B cell (primary cell): ENCODE measurements at regions not wholly inside any gene's neighbourhood (a gene's known extent, or its start where the extent isn't known, plus 50 kb on each side); places are given as distances from the start of the nearest gene placed in this dataset.

ENCODE experiments used
- ATAC-seq: fragments of 200-7000 bp; cut with Tn5 transposase; one replicate; pipeline ENCODE4 v1.10.0; 2021; ENCODE audit warnings: low read depth, mild to moderate bottlenecking, moderate number of reproducible peaks, moderate library complexity
- CTCF ChIA-PET: fragments of 350-600 bp; sonication (Branson Sonifier 250); formaldehyde crosslinking; loops from one replicate; lab custom pipeline; 2021; ENCODE audit warnings: antibody characterized with exemption, inconsistent platforms; lab: Charles Lee
- POLR2A ChIA-PET: fragments of 350-600 bp; sonication (Branson Sonifier 250); formaldehyde crosslinking; loops from one replicate; lab custom pipeline; 2021; ENCODE audit warnings: antibody characterized with exemption; lab: Charles Lee
- DNase-seq: peaks from one replicate; pipeline ENCODE4 v3.0.0; 2013
- H2AFZ ChIP-seq: 2 replicates; pipeline ENCODE4 v1.6.1; 2012; ENCODE audit warnings: mild to moderate bottlenecking, low read depth, low read length; ENCODE audit not compliant: insufficient read depth, poor library complexity, severe bottlenecking
- H3K27ac ChIP-seq, 2 donors: 1 replicate in 1 of 2; 2 replicates in 1 of 2; pipeline ENCODE4 v1.5.1; 2012 to 2013; ENCODE audit warnings: low read length in 2 of 2, mild to moderate bottlenecking in 2 of 2, moderate library complexity in 1 of 2
- H3K27me3 ChIP-seq, 4 experiments: fragments of 200-600 bp in 1 of 4; sonication (generic) in 1 of 4; replicated peaks in 1 of 4; 1 replicate in 2 of 4; 2 replicates in 2 of 4; pipeline versions ENCODE4 v1.6.1 to v1.7.0; 2013 to 2016; ENCODE audit warnings: low read length in 3 of 4, mild to moderate bottlenecking in 2 of 4, mixed read lengths in 1 of 4, moderate library complexity in 1 of 4; ENCODE audit not compliant: insufficient read depth in 4 of 4, control insufficient read depth in 3 of 4; ENCODE audit errors: control extremely low read depth in 1 of 4
- H3K36me3 ChIP-seq, 2 experiments: replicated peaks in 1 of 2; 1 replicate in 1 of 2; 2 replicates in 1 of 2; pipeline versions ENCODE4 v1.6.1 to v1.7.1; 2013; ENCODE audit warnings: low read length in 1 of 2; ENCODE audit not compliant: insufficient read depth in 2 of 2, control insufficient read depth in 1 of 2; ENCODE audit errors: control extremely low read depth in 1 of 2, extremely low read depth in 1 of 2
- H3K4me1 ChIP-seq, 2 donors: fragments of 200-600 bp in 1 of 2; sonication (generic) in 1 of 2; 1 replicate in 1 of 2; 2 replicates in 1 of 2; pipeline versions ENCODE4 v1.5.1 to v1.6.1; 2013 to 2017; ENCODE audit warnings: low read length in 2 of 2; ENCODE audit not compliant: control insufficient read depth in 2 of 2, insufficient read depth in 2 of 2
- H3K4me2 ChIP-seq: replicated peaks from 2 replicates; pipeline ENCODE3; 2012; ENCODE audit warnings: mild to moderate bottlenecking, low read depth, low read length; ENCODE audit not compliant: poor library complexity, severe bottlenecking
- H3K4me3 ChIP-seq, 5 experiments: fragments of 200-600 bp in 1 of 5; sonication (generic) in 1 of 5; 1 replicate in 3 of 5; 2 replicates in 2 of 5; pipeline versions ENCODE4 v1.5.1 to v1.7.0; 2011 to 2016; ENCODE audit warnings: low read length in 4 of 5, mild to moderate bottlenecking in 4 of 5, low read depth in 2 of 5, control low read depth in 1 of 5, moderate library complexity in 1 of 5; ENCODE audit not compliant: insufficient read depth in 1 of 5; ENCODE audit errors: control extremely low read depth in 1 of 5, extremely low read depth in 1 of 5
- H3K79me2 ChIP-seq: fragments of 200-600 bp; sonication (generic); one replicate; pipeline ENCODE4 v1.6.0; 2016; ENCODE audit warnings: low read length; ENCODE audit not compliant: control insufficient read depth, insufficient read depth
- H3K9ac ChIP-seq: fragments of 200-600 bp; sonication (generic); 2 replicates; pipeline ENCODE4 v1.6.1; 2017; ENCODE audit warnings: mild to moderate bottlenecking, low read length, moderate library complexity
- H3K9me3 ChIP-seq, 3 donors: one replicate each; pipeline versions ENCODE4 v1.6.1 to v1.7.1; 2013; ENCODE audit warnings: low read length in 2 of 3; ENCODE audit not compliant: control insufficient read depth in 2 of 3, insufficient read depth in 1 of 3; ENCODE audit errors: control extremely low read depth in 1 of 3
- H4K20me1 ChIP-seq: 2 replicates; pipeline ENCODE4 v1.6.0; 2012; ENCODE audit warnings: mild to moderate bottlenecking, low read length; ENCODE audit not compliant: insufficient read depth, control insufficient read depth, poor library complexity, severe bottlenecking
- H3K27ac Mint-ChIP-seq: one replicate; pipeline ENCODE4 v1.8.0; 2021; ENCODE audit warnings: mixed read lengths
- H3K27me3 Mint-ChIP-seq: one replicate; pipeline ENCODE4 v1.8.0; 2021; ENCODE audit warnings: mixed read lengths
- H3K4me1 Mint-ChIP-seq: one replicate; pipeline ENCODE4 v1.8.0; 2021; ENCODE audit warnings: mixed read lengths
- H3K4me3 Mint-ChIP-seq: one replicate; pipeline ENCODE4 v1.8.0; 2021; ENCODE audit warnings: mixed read lengths
- H3K9me3 Mint-ChIP-seq: one replicate; pipeline ENCODE4 v1.8.0; 2022; ENCODE audit warnings: mixed read lengths; ENCODE audit not compliant: insufficient read depth
- CTCF ChIP-seq: fragments of 200-600 bp; IDR thresholded peaks from one replicate; pipeline ENCODE4 v1.8.0; 2022; ENCODE audit warnings: antibody characterized with exemption, mild to moderate bottlenecking
- EZH2 ChIP-seq: IDR thresholded peaks from 2 replicates; pipeline ENCODE4 v1.6.1; 2012; ENCODE audit warnings: borderline replicate concordance, low read depth, mild to moderate bottlenecking, moderate library complexity, low read length; ENCODE audit not compliant: insufficient read depth, poor library complexity, severe bottlenecking
- WGBS: methylation state at CpG from one replicate; pipeline ENCODE4 v1.1.5; 2013; ENCODE audit warnings: missing lambda C conversion rate; ENCODE audit not compliant: insufficient coverage; 5-methylcytosine and 5-hydroxymethylcytosine counted together
- intact Hi-C: fragments of 100-400 bp; cut with micrococcal nuclease; formaldehyde crosslinking; loops from one replicate; pipeline ENCODE4 v1.10.0; 2022

- no peak overlapping the region for H3K4me2 ChIP-seq
- no peak overlapping the region for H2AFZ ChIP-seq
- H3K9me3 ChIP-seq = peaks cover 0 to 5% (median 0%) of the 10 kb centered on the region in 3 donors
- H3K4me3 ChIP-seq = no peak overlapping the region
- no peaks in the 10 kb centered on the region for H3K27me3 Mint-ChIP-seq
- H3K36me3 ChIP-seq = no peaks in the 10 kb centered on the region
- ChIA-PET POLR2A (no interaction called here), CTCF (no interaction called here)
- no peak overlapping the region for H3K27ac Mint-ChIP-seq
- ATAC-seq = no peak
- no peaks in the 10 kb centered on the region for H3K27me3 ChIP-seq
- no peak for TF ChIP-seq CTCF
- TF ChIP-seq EZH2 = no peak
- intact Hi-C loops = no loop called here
- no peaks in the 10 kb centered on the region for H4K20me1 ChIP-seq
- DNase-seq = no peak
- 57% methylated on average over 1 of the region's 4 CpGs for WGBS
- H3K4me1 ChIP-seq = no peaks in the 10 kb centered on the region
- no peak overlapping the region for H3K4me3 Mint-ChIP-seq
- no peaks in the 10 kb centered on the region for H3K79me2 ChIP-seq
- H3K9ac ChIP-seq = no peak overlapping the region
- H3K9me3 Mint-ChIP-seq = peaks cover 2% of the 10 kb centered on the region
- no peak overlapping the region for H3K27ac ChIP-seq
- H3K4me1 Mint-ChIP-seq = no peaks in the 10 kb centered on the region
Observed at GRCh38 chr17:11130367-11130766, 110.6 kb upstream of the SHISA6 start.

DNA sequence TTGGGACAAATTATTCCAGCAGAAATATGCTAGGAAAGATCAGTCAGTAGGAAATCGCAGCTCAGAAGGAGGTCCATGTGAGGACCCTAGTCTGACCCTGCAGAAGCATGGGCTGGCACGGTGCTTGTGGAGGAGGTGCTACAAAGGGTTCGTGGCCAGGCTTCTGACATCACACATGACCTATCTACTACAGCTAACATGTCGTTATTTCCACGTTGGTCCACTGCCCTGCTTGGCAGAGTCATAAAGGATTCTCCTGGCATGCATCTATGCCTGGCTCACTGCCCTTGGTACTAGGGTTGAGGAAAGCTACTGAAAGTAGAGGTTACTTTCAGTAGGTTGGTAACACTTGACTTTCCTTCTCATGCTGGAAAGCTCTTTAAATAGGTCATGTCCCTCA lies 118.1 kb upstream of the SHISA6 start:
- no peaks in the 10 kb centered on the region for H3K9me3 ChIP-seq
- no peaks in the 10 kb centered on the region for H4K20me1 ChIP-seq
- Mint-ChIP-seq H3K9me3 (no peaks in the 10 kb centered on the region), H3K27me3 (no peaks in the 10 kb centered on the region), H3K4me1 (no peaks in the 10 kb centered on the region), H3K27ac (no peak overlapping the region), H3K4me3 (no peak overlapping the region)
- H3K36me3 ChIP-seq = no peaks in the 10 kb centered on the region
- no peaks in the 10 kb centered on the region for H3K4me1 ChIP-seq
- DNase-seq = no peak
- ATAC-seq = no peak
- intact Hi-C loops = no loop called here
- no peaks in the 10 kb centered on the region for H3K27me3 ChIP-seq
- CTCF ChIA-PET = no interaction called here
- H3K27ac ChIP-seq = no peak overlapping the region
- no peak overlapping the region for H3K4me3 ChIP-seq
- H3K9ac ChIP-seq = no peak overlapping the region
- H3K4me2 ChIP-seq = no peak overlapping the region
- POLR2A ChIA-PET = no interaction called here
- TF ChIP-seq EZH2 = no peak
- TF ChIP-seq CTCF = no peak
- WGBS = 88% methylated on average over 2 of the region's 5 CpGs
- no peak overlapping the region for H2AFZ ChIP-seq
- H3K79me2 ChIP-seq = no peaks in the 10 kb centered on the region
